HG02798 (cell line): ENCODE measurements at regions not wholly inside any gene's neighbourhood (a gene's known extent, or its start where the extent isn't known, plus 50 kb on each side); places are given as distances from the start of the nearest gene placed in this dataset.
A peak's percentile ranks its signal among the peaks of the same experiment; 100 is the strongest.
"Not testable (repeated sequence)": the region's sequence is repeated elsewhere in the genome, so short reads cannot be mapped to it uniquely, and the experiment has no call there.

Experiments used
- ATAC-seq: cut with Tn5 transposase; IDR thresholded peaks from one replicate; pipeline ENCODE4 v1.9.1; 2021; ENCODE audit warnings: mild to moderate bottlenecking; ENCODE audit not compliant: unreplicated experiment, poor library complexity

- no peak for ATAC-seq
Measured at GRCh38 chr9:109971226-109971625, 191.2 kb downstream of the PALM2AKAP2 start.

GRCh38 chr9:109972026-109972882 is 192.3 kb downstream of the PALM2AKAP2 start:
- peak; percentile 33 for ATAC-seq

GRCh38 chr9:109973336-109973735 is 193.3 kb downstream of the PALM2AKAP2 start:
- ATAC-seq = no peak

GRCh38 chr9:109974143-109974917 is 194.3 kb downstream of the PALM2AKAP2 start:
- ATAC-seq = peak; percentile 88

GRCh38 chr9:109974918-109975276 is 194.9 kb downstream of the PALM2AKAP2 start:
- ATAC-seq = peak; percentile 4

GRCh38 chr9:109975574-109976295 is 195.7 kb downstream of the PALM2AKAP2 start:
- no peak for ATAC-seq

GRCh38 chr9:109976303-109976702 is 196.3 kb downstream of the PALM2AKAP2 start:
- ATAC-seq = no peak

GRCh38 chr9:109977521-109977920 is 197.5 kb downstream of the PALM2AKAP2 start:
- ATAC-seq = no peak

- ATAC-seq = no peak
Measured at GRCh38 chr9:109981091-109981490, 201.1 kb downstream of the PALM2AKAP2 start.

- ATAC-seq = no peak
Measured at GRCh38 chr9:109986521-109986991, 206.6 kb downstream of the PALM2AKAP2 start.

GRCh38 chr9:109989296-109989695 is 209.3 kb downstream of the PALM2AKAP2 start:
- ATAC-seq = no peak

GRCh38 chr9:109990541-109990940 is 210.5 kb downstream of the PALM2AKAP2 start:
- no peak for ATAC-seq

- no peak for ATAC-seq
Measured at GRCh38 chr9:109992293-109992692, 212.3 kb downstream of the PALM2AKAP2 start.

GRCh38 chr9:109993250-109993978 is 213.4 kb downstream of the PALM2AKAP2 start:
- ATAC-seq = no peak

GRCh38 chr9:109994141-109994540 is 213.8 kb downstream of the C9orf152 start:
- no peak for ATAC-seq

GRCh38 chr9:109996936-109997580 is 210.9 kb downstream of the C9orf152 start:
- ATAC-seq = no peak

GRCh38 chr9:109997682-109998081 is 210.3 kb downstream of the C9orf152 start:
- no peak for ATAC-seq

- ATAC-seq = not testable (repeated sequence)
Measured at GRCh38 chr9:110005521-110005920, 202.4 kb downstream of the C9orf152 start.

GRCh38 chr9:110006657-110007056 is 201.3 kb downstream of the C9orf152 start:
- no peak for ATAC-seq
